Mammary epithelial cell (primary cell): ENCODE measurements at regions not wholly inside any gene's neighbourhood (a gene's known extent, or its start where the extent isn't known, plus 50 kb on each side); places are given as distances from the start of the nearest gene placed in this dataset.

Experiments
- CTCF ChIP-seq, 2 donors: IDR thresholded peaks in 1 of 2; conservative IDR thresholded peaks in 1 of 2; 2 replicates each; pipeline ENCODE4 v1.5.1; 2011 to 2012; ENCODE audit warnings: inconsistent platforms in 2 of 2, low read length in 2 of 2, mild to moderate bottlenecking in 2 of 2, control low read depth in 1 of 2, low read depth in 1 of 2; ENCODE audit not compliant: insufficient read depth in 1 of 2; ENCODE audit errors: extremely low read depth in 1 of 2
- EZH2 ChIP-seq: IDR thresholded peaks from 2 replicates; pipeline ENCODE4 v1.6.1; 2012; ENCODE audit warnings: low read length, inconsistent platforms, borderline replicate concordance

GRCh38 chr12:42915426-42915825, 325.9 kb upstream of the PRICKLE1 start:
- TF ChIP-seq CTCF (conservative IDR thresholded peaks at IDR 0.05 in 1 of 2, IDR thresholded peaks at IDR 0.05 in 1 of 2; ENCODE audit: extremely low read depth in 1 of 2, insufficient read depth in 1 of 2, low read depth in 1 of 2, low read length in 2 of 2), result no peak
- TF ChIP-seq EZH2, result no peak
